Retinal pigment epithelial cell (primary cell): ENCODE measurements at regions not wholly inside any gene's neighbourhood (a gene's known extent, or its start where the extent isn't known, plus 50 kb on each side); places are given as distances from the start of the nearest gene placed in this dataset.
"Not testable (repeated sequence)": the region's sequence is repeated elsewhere in the genome, so short reads cannot be mapped to it uniquely, and the experiment has no call there.

Source experiments
- DNase-seq: peaks from one replicate; pipeline ENCODE4 v3.0.0-alpha.2; 2010; ENCODE audit warnings: low read depth
- H3K4me3 ChIP-seq: 2 replicates; pipeline ENCODE4 v1.5.1; 2011; ENCODE audit warnings: mild to moderate bottlenecking, low read length, control low read depth, moderate library complexity
- CTCF ChIP-seq: conservative IDR thresholded peaks from 2 replicates; pipeline ENCODE4 v1.5.1; 2011; ENCODE audit warnings: low read depth, low read length, control low read depth, inconsistent platforms

GRCh38 chr18:70400476-70400875, 111.6 kb downstream of the SOCS6 start:
- TF ChIP-seq CTCF = no peak

GRCh38 chr18:70398076-70398475, 109.2 kb downstream of the SOCS6 start:
- H3K4me3 ChIP-seq = no peak overlapping the region
- TF ChIP-seq CTCF = no peak
- no peak for DNase-seq

More at GRCh38 chr18:70400476-70400875, 111.6 kb downstream of the SOCS6 start:
- no peak for DNase-seq
- no peak overlapping the region for H3K4me3 ChIP-seq

GRCh38 chr18:70397259-70397925, 108.5 kb downstream of the SOCS6 start:
- DNase-seq = no peak
- no peak overlapping the region for H3K4me3 ChIP-seq
- TF ChIP-seq CTCF = no peak

- not testable (repeated sequence) for DNase-seq, H3K4me3 ChIP-seq
Observed at GRCh38 chr18:70395771-70396170, 106.9 kb downstream of the SOCS6 start.

GRCh38 chr18:70394672-70395071, 105.8 kb downstream of the SOCS6 start:
- no peak for TF ChIP-seq CTCF
- no peak overlapping the region for H3K4me3 ChIP-seq
- DNase-seq = no peak

- DNase-seq = no peak
- TF ChIP-seq CTCF = no peak
- H3K4me3 ChIP-seq = no peak overlapping the region
Observed at GRCh38 chr18:70390371-70391090, 101.7 kb downstream of the SOCS6 start.

GRCh38 chr18:70389036-70389435, 100.2 kb downstream of the SOCS6 start:
- not testable (repeated sequence) for DNase-seq

GRCh38 chr18:70387027-70387426, 98.2 kb downstream of the SOCS6 start:
- no peak for TF ChIP-seq CTCF
- no peak overlapping the region for H3K4me3 ChIP-seq
- no peak for DNase-seq

More at GRCh38 chr18:70389036-70389435, 100.2 kb downstream of the SOCS6 start:
- H3K4me3 ChIP-seq = not testable (repeated sequence)
